GM12874 (cell line): ENCODE measurements at regions not wholly inside any gene's neighbourhood (a gene's known extent, or its start where the extent isn't known, plus 50 kb on each side); places are given as distances from the start of the nearest gene placed in this dataset.

Experiments used
- TF ChIP-seq, protein P1 (sequence below): IDR thresholded peaks from 2 replicates; pipeline ENCODE4 v1.5.1; 2011; ENCODE audit warnings: low read depth, mild to moderate bottlenecking, control low read depth, low read length, moderate library complexity; ENCODE audit not compliant: insufficient read depth

DNA sequence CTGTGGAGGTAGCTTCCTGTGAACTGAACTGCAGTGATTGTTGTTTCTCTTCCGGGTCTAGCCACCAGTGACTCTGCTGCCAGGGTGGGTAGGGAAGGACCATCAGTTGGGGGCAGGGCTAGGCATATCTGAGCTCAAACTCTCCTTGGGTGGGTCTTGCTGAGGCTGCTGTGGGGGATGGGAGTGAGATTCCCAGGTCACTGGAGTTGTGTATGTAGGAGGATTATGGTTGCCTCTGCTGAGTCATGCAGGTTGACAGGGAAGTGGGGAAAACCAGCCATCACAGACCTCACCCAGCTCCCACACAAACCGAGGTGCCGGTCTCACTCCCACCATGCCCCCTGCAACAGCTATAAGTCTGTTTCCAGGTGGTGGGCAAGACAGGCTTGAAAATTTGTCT, 1937.8 kb downstream of the PCDH7 start:
- TF ChIP-seq, protein P1, sequence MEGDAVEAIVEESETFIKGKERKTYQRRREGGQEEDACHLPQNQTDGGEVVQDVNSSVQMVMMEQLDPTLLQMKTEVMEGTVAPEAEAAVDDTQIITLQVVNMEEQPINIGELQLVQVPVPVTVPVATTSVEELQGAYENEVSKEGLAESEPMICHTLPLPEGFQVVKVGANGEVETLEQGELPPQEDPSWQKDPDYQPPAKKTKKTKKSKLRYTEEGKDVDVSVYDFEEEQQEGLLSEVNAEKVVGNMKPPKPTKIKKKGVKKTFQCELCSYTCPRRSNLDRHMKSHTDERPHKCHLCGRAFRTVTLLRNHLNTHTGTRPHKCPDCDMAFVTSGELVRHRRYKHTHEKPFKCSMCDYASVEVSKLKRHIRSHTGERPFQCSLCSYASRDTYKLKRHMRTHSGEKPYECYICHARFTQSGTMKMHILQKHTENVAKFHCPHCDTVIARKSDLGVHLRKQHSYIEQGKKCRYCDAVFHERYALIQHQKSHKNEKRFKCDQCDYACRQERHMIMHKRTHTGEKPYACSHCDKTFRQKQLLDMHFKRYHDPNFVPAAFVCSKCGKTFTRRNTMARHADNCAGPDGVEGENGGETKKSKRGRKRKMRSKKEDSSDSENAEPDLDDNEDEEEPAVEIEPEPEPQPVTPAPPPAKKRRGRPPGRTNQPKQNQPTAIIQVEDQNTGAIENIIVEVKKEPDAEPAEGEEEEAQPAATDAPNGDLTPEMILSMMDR = no peak

DNA sequence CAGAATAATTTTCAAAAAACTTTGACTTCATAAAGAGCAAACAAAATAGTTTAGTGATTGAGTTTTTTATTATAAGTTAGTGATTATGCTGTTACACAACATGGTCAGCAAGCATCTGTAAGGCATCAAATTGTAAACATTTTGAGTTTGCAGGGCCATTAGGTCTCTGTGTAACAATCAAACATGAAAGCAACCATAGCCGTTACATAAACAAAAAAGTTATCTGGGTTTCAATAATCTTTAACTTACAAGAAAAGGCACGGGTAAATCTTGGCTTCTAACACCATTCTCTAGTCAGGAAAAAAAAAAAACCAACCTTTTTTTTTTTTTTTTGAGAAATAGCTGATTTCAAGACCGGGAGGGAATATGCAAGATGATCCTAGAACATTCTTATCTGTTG, 1941.1 kb downstream of the PCDH7 start:
- TF ChIP-seq, protein P1 = no peak

DNA sequence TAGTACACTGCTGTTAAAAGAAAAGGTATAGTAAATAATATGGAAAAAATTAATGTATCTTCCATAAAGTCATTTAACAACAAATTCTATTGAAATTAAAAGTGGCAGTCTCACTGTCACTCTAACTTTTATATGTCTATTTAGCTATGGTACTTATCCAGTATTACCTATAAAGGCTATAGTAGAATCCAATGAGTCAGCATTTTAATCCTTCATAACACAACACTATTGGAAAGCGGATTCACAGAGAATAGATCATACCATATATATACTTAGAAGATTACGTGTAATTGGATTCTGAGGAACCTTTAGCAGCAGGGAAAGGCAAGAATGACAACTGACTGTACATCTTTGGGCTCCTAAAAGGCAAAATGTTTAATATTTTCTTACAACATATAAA, 1942.6 kb downstream of the PCDH7 start:
- TF ChIP-seq, protein P1 = no peak

- TF ChIP-seq, protein P1 = no peak
Measured at GRCh38 chr4:32672359-32672758, 1952.2 kb downstream of the PCDH7 start.

GRCh38 chr4:32680946-32681345, 1960.8 kb downstream of the PCDH7 start:
- TF ChIP-seq, protein P1 = no peak

DNA sequence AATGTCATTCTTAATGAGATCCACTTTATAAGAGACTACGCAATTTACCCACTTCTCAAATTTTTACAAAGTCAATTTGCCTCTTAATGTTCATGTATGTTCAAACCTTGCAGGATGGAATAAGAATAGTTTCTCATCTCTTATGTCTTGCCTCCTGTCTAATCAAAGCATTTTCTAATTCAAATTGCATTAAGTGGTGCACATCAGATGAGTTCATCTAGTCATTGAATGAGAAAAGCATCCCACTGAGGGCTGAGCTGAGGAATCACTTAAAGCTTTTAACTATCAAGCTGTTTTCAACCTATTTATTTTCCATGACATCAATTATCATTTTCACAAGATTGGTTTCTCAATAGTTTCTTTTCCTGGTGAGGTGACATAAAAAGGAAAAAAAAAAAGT, 1964.0 kb downstream of the PCDH7 start:
- TF ChIP-seq, protein P1 = no peak

DNA sequence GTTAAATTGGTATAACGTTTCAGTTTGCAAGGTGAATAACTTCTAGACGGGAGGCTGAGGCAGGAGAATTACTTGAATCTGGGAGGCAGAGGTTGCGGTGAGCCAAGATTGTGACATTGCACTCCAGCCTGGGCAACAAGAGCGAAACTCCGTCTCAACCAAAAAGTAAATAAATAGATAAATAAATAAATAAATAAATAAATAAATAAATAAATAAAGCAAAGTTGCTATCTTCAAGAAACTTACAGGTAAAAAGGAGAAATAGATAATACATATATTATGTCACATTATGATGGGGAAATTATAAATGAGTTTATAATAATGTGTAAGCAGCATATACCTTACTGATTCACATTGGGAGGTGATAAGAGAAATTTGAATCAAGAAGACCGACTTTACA, 1966.0 kb downstream of the PCDH7 start:
- TF ChIP-seq, protein P1 = no peak

- TF ChIP-seq, protein P1 = no peak
Measured at GRCh38 chr4:32689518-32689917, 1969.3 kb downstream of the PCDH7 start.
